ENCODE measurements at regions not wholly inside any gene's neighbourhood (a gene's known extent, or its start where the extent isn't known, plus 50 kb on each side); places are given as distances from the start of the nearest gene placed in this dataset.

DNA sequence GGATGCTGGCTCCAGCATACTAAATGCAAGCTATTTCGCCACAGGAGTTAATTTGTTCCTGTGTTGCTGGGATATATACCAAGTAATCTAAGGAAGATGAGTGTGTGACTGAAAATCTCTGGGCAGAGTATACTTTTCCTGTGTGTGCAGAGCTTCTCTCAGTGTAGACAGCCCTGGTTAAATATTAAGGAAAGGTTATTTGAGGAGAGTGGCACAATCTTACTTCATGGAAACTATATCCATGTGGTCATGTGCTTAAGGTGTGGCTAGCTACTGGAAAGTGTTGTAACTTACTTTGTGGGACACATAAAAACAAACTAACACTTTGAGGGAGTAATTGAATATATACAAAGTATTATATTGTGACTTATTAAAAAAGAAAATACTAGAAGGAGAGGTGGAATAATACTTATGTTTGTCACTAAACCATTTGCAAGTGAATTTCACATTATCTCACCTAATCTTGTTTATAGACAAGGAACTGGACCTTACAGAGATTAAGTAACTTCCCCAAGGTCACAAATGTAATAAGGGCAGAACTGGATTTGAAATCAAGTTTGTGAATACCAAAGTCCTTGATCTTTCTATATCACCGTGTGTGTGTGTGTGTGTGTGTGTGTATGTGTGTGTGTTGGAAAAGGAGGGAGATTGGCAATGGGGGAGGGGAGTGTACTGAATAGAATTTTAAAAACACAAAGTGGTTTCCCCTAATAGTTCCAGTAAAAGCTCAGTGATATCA, 408.2 kb upstream of the NR3C2 start (continued):
- TF ChIP-seq SP1 (IDR thresholded peaks at IDR 0.05; ENCODE audit: low read depth, low read length) (no peak), SIX5 (IDR thresholded peaks at IDR 0.05; ENCODE audit: low read depth, low read length, severe bottlenecking) (no peak), CREB1 (IDR thresholded peaks at IDR 0.05; ENCODE audit: low read depth) (no peak), NRF1 (conservative IDR thresholded peaks at IDR 0.05; ENCODE audit: low read depth, low read length) (no peak), EP300 (IDR thresholded peaks at IDR 0.05; ENCODE audit: borderline replicate concordance in 1 of 2, control insufficient read depth in 1 of 2, low read depth in 2 of 2, low read length in 2 of 2) (no peak), SIN3A (IDR thresholded peaks at IDR 0.05; ENCODE audit: low read depth, low read length) (no peak), NR2C2 (IDR thresholded peaks at IDR 0.05; ENCODE audit: borderline replicate concordance, control insufficient read depth, insufficient read length, low read depth) (no peak)
- TF ChIP-seq, protein P1, sequence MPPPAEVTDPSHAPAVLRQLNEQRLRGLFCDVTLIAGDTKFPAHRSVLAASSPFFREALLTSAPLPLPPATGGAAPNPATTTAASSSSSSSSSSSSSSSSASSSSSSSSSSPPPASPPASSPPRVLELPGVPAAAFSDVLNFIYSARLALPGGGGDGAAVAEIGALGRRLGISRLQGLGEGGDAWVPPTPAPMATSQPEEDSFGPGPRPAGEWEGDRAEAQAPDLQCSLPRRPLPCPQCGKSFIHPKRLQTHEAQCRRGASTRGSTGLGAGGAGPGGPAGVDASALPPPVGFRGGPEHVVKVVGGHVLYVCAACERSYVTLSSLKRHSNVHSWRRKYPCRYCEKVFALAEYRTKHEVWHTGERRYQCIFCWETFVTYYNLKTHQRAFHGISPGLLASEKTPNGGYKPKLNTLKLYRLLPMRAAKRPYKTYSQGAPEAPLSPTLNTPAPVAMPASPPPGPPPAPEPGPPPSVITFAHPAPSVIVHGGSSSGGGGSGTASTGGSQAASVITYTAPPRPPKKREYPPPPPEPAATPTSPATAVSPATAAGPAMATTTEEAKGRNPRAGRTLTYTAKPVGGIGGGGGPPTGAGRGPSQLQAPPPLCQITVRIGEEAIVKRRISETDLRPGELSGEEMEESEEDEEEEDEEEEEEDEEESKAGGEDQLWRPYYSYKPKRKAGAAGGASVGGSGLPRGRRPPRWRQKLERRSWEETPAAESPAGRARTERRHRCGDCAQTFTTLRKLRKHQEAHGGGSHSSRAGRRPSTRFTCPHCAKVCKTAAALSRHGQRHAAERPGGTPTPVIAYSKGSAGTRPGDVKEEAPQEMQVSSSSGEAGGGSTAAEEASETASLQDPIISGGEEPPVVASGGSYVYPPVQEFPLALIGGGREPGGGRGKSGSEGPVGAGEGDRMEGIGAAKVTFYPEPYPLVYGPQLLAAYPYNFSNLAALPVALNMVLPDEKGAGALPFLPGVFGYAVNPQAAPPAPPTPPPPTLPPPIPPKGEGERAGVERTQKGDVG (CRISPR knock-in tag; IDR thresholded peaks at IDR 0.05) = no peak
- TF ChIP-seq, protein P2, sequence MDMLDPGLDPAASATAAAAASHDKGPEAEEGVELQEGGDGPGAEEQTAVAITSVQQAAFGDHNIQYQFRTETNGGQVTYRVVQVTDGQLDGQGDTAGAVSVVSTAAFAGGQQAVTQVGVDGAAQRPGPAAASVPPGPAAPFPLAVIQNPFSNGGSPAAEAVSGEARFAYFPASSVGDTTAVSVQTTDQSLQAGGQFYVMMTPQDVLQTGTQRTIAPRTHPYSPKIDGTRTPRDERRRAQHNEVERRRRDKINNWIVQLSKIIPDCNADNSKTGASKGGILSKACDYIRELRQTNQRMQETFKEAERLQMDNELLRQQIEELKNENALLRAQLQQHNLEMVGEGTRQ (IDR thresholded peaks at IDR 0.05; ENCODE audit: borderline replicate concordance, low read depth, low read length) = no peak
- TF ChIP-seq, protein P3, sequence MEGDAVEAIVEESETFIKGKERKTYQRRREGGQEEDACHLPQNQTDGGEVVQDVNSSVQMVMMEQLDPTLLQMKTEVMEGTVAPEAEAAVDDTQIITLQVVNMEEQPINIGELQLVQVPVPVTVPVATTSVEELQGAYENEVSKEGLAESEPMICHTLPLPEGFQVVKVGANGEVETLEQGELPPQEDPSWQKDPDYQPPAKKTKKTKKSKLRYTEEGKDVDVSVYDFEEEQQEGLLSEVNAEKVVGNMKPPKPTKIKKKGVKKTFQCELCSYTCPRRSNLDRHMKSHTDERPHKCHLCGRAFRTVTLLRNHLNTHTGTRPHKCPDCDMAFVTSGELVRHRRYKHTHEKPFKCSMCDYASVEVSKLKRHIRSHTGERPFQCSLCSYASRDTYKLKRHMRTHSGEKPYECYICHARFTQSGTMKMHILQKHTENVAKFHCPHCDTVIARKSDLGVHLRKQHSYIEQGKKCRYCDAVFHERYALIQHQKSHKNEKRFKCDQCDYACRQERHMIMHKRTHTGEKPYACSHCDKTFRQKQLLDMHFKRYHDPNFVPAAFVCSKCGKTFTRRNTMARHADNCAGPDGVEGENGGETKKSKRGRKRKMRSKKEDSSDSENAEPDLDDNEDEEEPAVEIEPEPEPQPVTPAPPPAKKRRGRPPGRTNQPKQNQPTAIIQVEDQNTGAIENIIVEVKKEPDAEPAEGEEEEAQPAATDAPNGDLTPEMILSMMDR (IDR thresholded peaks at IDR 0.05 in 2 of 3, conservative IDR thresholded peaks at IDR 0.05 in 1 of 3; ENCODE audit: control insufficient read depth in 2 of 3, extremely low read depth in 1 of 3, insufficient read depth in 1 of 3, low read depth in 3 of 3, low read length in 3 of 3) = no peak
- TF ChIP-seq, protein P4, sequence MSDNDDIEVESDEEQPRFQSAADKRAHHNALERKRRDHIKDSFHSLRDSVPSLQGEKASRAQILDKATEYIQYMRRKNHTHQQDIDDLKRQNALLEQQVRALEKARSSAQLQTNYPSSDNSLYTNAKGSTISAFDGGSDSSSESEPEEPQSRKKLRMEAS (IDR thresholded peaks at IDR 0.05; ENCODE audit: low read depth, low read length) = no peak

Measured in GM12878 (cell line).